ENCODE measurements at regions not wholly inside any gene's neighbourhood (a gene's known extent, or its start where the extent isn't known, plus 50 kb on each side); places are given as distances from the start of the nearest gene placed in this dataset.
A peak's percentile ranks its signal among the peaks of the same experiment; 100 is the strongest.

DNA sequence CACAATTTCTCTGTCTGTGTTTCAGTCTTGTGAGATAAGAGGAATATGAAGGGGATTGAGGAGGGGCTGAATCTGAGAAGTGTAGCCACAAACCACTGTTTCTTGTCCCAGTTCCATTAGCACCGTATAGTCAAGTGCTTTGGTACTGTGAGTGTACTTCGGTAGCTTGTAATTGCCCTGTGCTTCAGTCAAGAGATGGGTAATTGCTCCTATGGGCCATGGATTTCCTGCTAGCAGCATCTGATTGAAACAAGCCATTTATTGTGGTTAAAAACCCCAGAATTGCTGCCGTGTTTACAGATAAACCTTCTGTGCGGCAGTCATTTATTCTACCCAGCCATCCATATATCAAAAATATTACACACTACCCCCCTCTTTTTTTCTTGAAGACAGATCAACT, 98.6 kb downstream of the MAT2B start:
- Histone ChIP-seq H3K9me2 (ENCODE audit: insufficient read depth, low read length) (no peaks in the 10 kb centered on the region), H3K4me2 (ENCODE audit: low read length) (no peak overlapping the region), H3K27me3 (ENCODE audit: insufficient read depth, low read depth, low read length) (no peaks in the 10 kb centered on the region), H3K36me3 (ENCODE audit: insufficient read depth, low read length) (no peaks in the 10 kb centered on the region), H3K79me2 (replicated peaks; ENCODE audit: insufficient read depth, low read length) (no peaks in the 10 kb centered on the region), H3F3A (ENCODE audit: insufficient read depth, low read length, poor library complexity, severe bottlenecking) (no peaks in the 10 kb centered on the region), H4K20me1 (ENCODE audit: insufficient read depth) (no peaks in the 10 kb centered on the region), H3K9ac (ENCODE audit: low read length) (no peak overlapping the region), H2AFZ (ENCODE audit: low read depth, low read length) (no peak overlapping the region), H3K9me3 (ENCODE audit: low read length) (no peaks in the 10 kb centered on the region), H3K4me3 (ENCODE audit: low read length) (no peak overlapping the region), H3K27ac (ENCODE audit: low read length) (no peak overlapping the region)
- TF ChIP-seq POLR2AphosphoS5 (IDR thresholded peaks at IDR 0.05), result peak; percentile 56
- no peak for TF ChIP-seq RAD21 (conservative IDR thresholded peaks at IDR 0.05)

DNA sequence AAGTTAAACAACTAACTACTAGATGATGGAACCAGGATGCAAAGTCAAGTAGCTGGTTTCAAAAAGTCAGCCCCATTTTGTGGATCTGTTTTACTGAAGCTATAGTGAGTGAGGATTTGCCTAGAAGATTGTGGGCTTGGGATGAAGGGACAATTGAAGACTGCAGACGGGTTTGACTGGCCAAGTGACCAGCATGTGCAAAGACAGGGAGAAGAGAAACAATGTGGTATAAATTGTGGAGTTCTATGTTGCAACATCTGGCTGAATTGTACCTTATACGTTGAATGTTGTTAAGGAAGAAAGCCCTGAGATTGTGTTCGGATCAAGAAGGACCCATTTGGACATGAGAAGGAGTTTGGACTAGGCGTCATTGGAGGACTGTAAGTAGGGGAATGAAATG, 101.8 kb downstream of the MAT2B start:
- no peak for TF ChIP-seq POLR2AphosphoS5 (IDR thresholded peaks at IDR 0.05)
- TF ChIP-seq SMC3 (conservative IDR thresholded peaks at IDR 0.05; ENCODE audit: poor library complexity), result no peak
- no peak for TF ChIP-seq REST (IDR thresholded peaks at IDR 0.05; ENCODE audit: borderline replicate concordance)
- TF ChIP-seq EP300 (conservative IDR thresholded peaks at IDR 0.05; ENCODE audit: poor library complexity, severe bottlenecking), result no peak
- no peak for TF ChIP-seq MXI1 (conservative IDR thresholded peaks at IDR 0.05; ENCODE audit: poor library complexity, severe bottlenecking)
- no peak for TF ChIP-seq CTCF (IDR thresholded peaks at IDR 0.05; ENCODE audit: poor library complexity, severe bottlenecking)
- TF ChIP-seq TAF1 (IDR thresholded peaks at IDR 0.05; ENCODE audit: low read depth), result no peak
- TF ChIP-seq EZH2 (IDR thresholded peaks at IDR 0.05; ENCODE audit: borderline replicate concordance, insufficient read depth, low read length, poor library complexity, severe bottlenecking), result no peak
- no peak for TF ChIP-seq RAD21 (conservative IDR thresholded peaks at IDR 0.05)
- Histone ChIP-seq H3K4me3 (ENCODE audit: low read length) (no peak overlapping the region), H3K27me3 (ENCODE audit: insufficient read depth, low read depth, low read length) (no peaks in the 10 kb centered on the region), H2AFZ (ENCODE audit: low read depth, low read length) (no peak overlapping the region), H3K36me3 (ENCODE audit: insufficient read depth, low read length) (no peaks in the 10 kb centered on the region), H3F3A (ENCODE audit: insufficient read depth, low read length, poor library complexity, severe bottlenecking) (no peaks in the 10 kb centered on the region), H4K20me1 (ENCODE audit: insufficient read depth) (no peaks in the 10 kb centered on the region), H3K9me2 (ENCODE audit: insufficient read depth, low read length) (no peaks in the 10 kb centered on the region), H3K9me3 (ENCODE audit: low read length) (no peaks in the 10 kb centered on the region), H3K27ac (ENCODE audit: low read length) (no peak overlapping the region), H3K9ac (ENCODE audit: low read length) (no peak overlapping the region), H3K4me2 (ENCODE audit: low read length) (no peak overlapping the region), H3K79me2 (replicated peaks; ENCODE audit: insufficient read depth, low read length) (no peaks in the 10 kb centered on the region)

- no peak overlapping the region for H2AFZ ChIP-seq (ENCODE audit: low read depth, low read length)
- no peaks in the 10 kb centered on the region for H3F3A ChIP-seq (ENCODE audit: insufficient read depth, low read length, poor library complexity, severe bottlenecking)
- no peak for TF ChIP-seq TAF1 (IDR thresholded peaks at IDR 0.05; ENCODE audit: low read depth)
- no peak for TF ChIP-seq RAD21 (conservative IDR thresholded peaks at IDR 0.05)
- no peak for TF ChIP-seq POLR2AphosphoS5 (IDR thresholded peaks at IDR 0.05)
- no peak for TF ChIP-seq REST (IDR thresholded peaks at IDR 0.05; ENCODE audit: borderline replicate concordance)
- no peak for TF ChIP-seq CTCF (IDR thresholded peaks at IDR 0.05; ENCODE audit: poor library complexity, severe bottlenecking)
- TF ChIP-seq EP300 (conservative IDR thresholded peaks at IDR 0.05; ENCODE audit: poor library complexity, severe bottlenecking), result no peak
- TF ChIP-seq EZH2 (IDR thresholded peaks at IDR 0.05; ENCODE audit: borderline replicate concordance, insufficient read depth, low read length, poor library complexity, severe bottlenecking), result no peak
- TF ChIP-seq SMC3 (conservative IDR thresholded peaks at IDR 0.05; ENCODE audit: poor library complexity), result no peak
- TF ChIP-seq MXI1 (conservative IDR thresholded peaks at IDR 0.05; ENCODE audit: poor library complexity, severe bottlenecking), result no peak
- H3K9ac ChIP-seq (ENCODE audit: low read length), result no peak overlapping the region
- H3K27me3 ChIP-seq (ENCODE audit: insufficient read depth, low read depth, low read length), result no peaks in the 10 kb centered on the region
- no peaks in the 10 kb centered on the region for H3K79me2 ChIP-seq (replicated peaks; ENCODE audit: insufficient read depth, low read length)
- H4K20me1 ChIP-seq (ENCODE audit: insufficient read depth), result no peaks in the 10 kb centered on the region
- H3K4me3 ChIP-seq (ENCODE audit: low read length), result no peak overlapping the region
- no peaks in the 10 kb centered on the region for H3K36me3 ChIP-seq (ENCODE audit: insufficient read depth, low read length)
- no peak overlapping the region for H3K27ac ChIP-seq (ENCODE audit: low read length)
- H3K9me3 ChIP-seq (ENCODE audit: low read length), result no peaks in the 10 kb centered on the region
- H3K4me2 ChIP-seq (ENCODE audit: low read length), result no peak overlapping the region
- H3K9me2 ChIP-seq (ENCODE audit: insufficient read depth, low read length), result no peaks in the 10 kb centered on the region
Observed at GRCh38 chr5:163608621-163609020, 103.2 kb downstream of the MAT2B start.
